Testis (tissue), 2 donors: ENCODE measurements at regions not wholly inside any gene's neighbourhood (a gene's known extent, or its start where the extent isn't known, plus 50 kb on each side); places are given as distances from the start of the nearest gene placed in this dataset.

Experiments used
- DNase-seq: peaks from one replicate; pipeline ENCODE4 v3.0.0-alpha.2; 2019
- H3K27ac ChIP-seq, 2 donors: fragments of 200-600 bp; sonication (generic); one replicate each; pipeline ENCODE4 v1.5.1; 2019
- H3K27me3 ChIP-seq: fragments of 200-600 bp; sonication (generic); one replicate; pipeline ENCODE4 v1.5.1; 2019
- H3K36me3 ChIP-seq: fragments of 200-600 bp; sonication (generic); one replicate; pipeline ENCODE4 v1.5.1; 2017; ENCODE audit warnings: low read depth; ENCODE audit errors: missing control alignments
- H3K4me1 ChIP-seq: fragments of 200-600 bp; sonication (generic); one replicate; pipeline ENCODE4 v1.5.1; 2019
- H3K4me3 ChIP-seq, 2 donors: fragments of 200-600 bp; sonication (generic); one replicate each; pipeline ENCODE4 v1.5.1; 2017 to 2019
- H3K9me3 ChIP-seq: fragments of 200-600 bp; sonication (generic); one replicate; pipeline ENCODE4 v1.5.1; 2017
- CTCF ChIP-seq, 3 experiments: fragments of 450-650 bp in 2 of 3; fragments of 200-600 bp in 1 of 3; sonication (generic) in 1 of 3; IDR thresholded peaks; one replicate each; pipeline ENCODE4 v1.5.1; 2016 to 2019; ENCODE audit warnings: antibody characterized with exemption in 3 of 3, mild to moderate bottlenecking in 2 of 3, moderate library complexity in 1 of 3
- POLR2A ChIP-seq: fragments of 450-650 bp; IDR thresholded peaks from one replicate; pipeline ENCODE4 v1.6.1; 2017; ENCODE audit warnings: antibody characterized with exemption, mild to moderate bottlenecking, moderate library complexity
- WGBS, 2 donors: methylation state at CpG; one replicate each; pipeline ENCODE4 v1.1.5; 2018; 5-methylcytosine and 5-hydroxymethylcytosine counted together
- intact Hi-C: fragments of 100-400 bp; cut with DNase I; formaldehyde crosslinking; loops from one replicate; pipeline ENCODE4 v1.15.1; 2023; ENCODE audit warnings: low total_unique reads

DNA sequence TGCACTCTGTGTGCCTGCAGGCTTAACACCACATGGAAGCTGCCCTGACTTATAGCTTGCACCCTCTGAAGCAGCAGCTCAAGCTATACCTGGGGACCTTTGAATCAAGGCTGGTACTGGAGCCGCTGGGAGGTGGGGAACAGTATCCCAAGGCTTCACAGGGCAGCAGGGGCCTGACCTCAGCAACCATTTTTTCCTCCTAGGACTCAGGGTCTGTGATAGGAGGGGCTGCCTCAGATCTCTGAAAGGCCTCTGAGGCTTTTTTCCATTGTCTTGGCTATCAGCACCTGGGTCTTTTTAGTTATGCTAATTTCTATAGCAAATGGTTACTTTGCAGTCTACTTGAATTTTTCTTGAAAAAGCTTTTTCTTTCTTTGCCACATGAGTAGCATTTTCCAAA lies 80.2 kb upstream of the OPRM1 start:
- H3K27me3 ChIP-seq: no peaks in the 10 kb centered on the region
- H3K4me1 ChIP-seq: no peaks in the 10 kb centered on the region
- WGBS, 2 donors: 100% methylated on average over 1 of the region's 1 CpG
- H3K36me3 ChIP-seq: no peaks in the 10 kb centered on the region
- TF ChIP-seq POLR2A: no peak
- no peak for TF ChIP-seq CTCF (IDR thresholded peaks at IDR 0.05)
- H3K27ac ChIP-seq: no peak overlapping the region
- no peaks in the 10 kb centered on the region for H3K9me3 ChIP-seq
- no peak for DNase-seq
- no peak overlapping the region for H3K4me3 ChIP-seq
- intact Hi-C loops: no loop called here

DNA sequence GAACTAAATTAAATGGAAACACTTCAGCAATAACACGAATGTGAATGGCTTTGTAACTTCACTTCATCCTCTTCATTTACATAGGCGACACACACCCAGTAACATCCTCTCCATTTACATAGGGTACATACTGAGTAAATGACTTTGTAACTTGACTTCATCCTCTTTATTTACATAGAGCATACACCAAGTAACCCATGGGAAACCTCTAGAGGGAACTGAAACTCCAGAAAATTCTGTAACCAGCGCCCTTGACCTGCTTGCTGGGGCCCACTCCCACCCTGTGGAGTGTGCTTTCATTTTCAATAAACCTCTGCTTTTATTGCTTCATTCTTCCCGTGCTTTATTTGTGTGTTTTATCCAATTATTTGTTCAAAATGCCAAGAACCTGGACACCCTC lies 81.6 kb upstream of the OPRM1 start:
- 69 to 77% methylated on average over 4 of the region's 4 CpGs for WGBS, 2 donors
- Histone ChIP-seq H3K4me1 (no peaks in the 10 kb centered on the region), H3K4me3 (no peak overlapping the region), H3K27ac (no peak overlapping the region), H3K9me3 (no peaks in the 10 kb centered on the region), H3K27me3 (no peaks in the 10 kb centered on the region), H3K36me3 (no peaks in the 10 kb centered on the region)
- no peak for DNase-seq
- intact Hi-C loops: no loop called here
- TF ChIP-seq POLR2A (no peak), CTCF (IDR thresholded peaks at IDR 0.05) (no peak)

DNA sequence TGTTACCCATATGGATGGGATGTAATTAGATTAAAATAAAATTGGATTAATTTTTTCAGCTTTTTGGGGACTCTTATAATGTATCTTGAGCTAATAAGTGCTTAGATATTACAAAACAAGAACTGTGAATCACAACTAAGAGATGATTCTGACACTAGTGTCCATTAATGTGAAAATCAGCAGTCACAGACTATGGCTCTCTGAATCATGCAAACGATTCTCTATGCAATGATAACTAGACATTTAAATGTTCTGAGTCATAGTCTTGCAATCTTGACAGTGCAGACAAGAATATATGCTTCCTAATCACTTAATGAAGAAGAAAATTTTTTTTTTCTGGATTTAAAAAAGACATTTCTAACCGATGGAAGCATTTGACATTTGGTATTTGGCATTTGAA lies 82.2 kb upstream of the OPRM1 start:
- Histone ChIP-seq H3K4me1 (no peaks in the 10 kb centered on the region), H3K9me3 (no peaks in the 10 kb centered on the region), H3K27me3 (no peaks in the 10 kb centered on the region), H3K4me3 (no peak overlapping the region), H3K36me3 (no peaks in the 10 kb centered on the region), H3K27ac (no peak overlapping the region)
- intact Hi-C loops: no loop called here
- TF ChIP-seq POLR2A (no peak), CTCF (IDR thresholded peaks at IDR 0.05) (no peak)
- WGBS, 2 donors: 63 to 64% methylated on average over 2 of the region's 2 CpGs
- DNase-seq: no peak

DNA sequence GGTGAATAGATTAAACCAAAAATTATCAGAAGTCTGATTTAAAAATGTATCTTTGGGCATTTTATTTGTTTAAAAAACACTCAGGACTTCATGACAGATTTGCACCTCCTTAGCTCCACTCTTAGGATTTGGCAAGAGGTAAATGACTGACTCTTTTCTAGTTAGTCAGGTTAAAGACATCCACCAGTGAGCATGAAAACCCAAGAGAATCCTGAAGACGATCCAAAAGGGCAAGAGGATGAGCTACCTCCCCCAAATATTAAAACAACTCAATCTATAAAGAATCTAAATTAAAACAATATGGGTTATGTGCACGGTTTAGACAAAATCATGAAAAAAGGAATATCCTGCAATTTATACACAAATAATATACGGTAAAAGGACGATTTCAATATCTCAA lies 89.4 kb upstream of the OPRM1 start:
- 82% methylated on average over 4 of the region's 4 CpGs for WGBS, 2 donors
- no peak overlapping the region for H3K4me3 ChIP-seq
- TF ChIP-seq CTCF (IDR thresholded peaks at IDR 0.05): no peak
- TF ChIP-seq POLR2A: no peak
- H3K4me1 ChIP-seq: no peaks in the 10 kb centered on the region
- H3K36me3 ChIP-seq: no peaks in the 10 kb centered on the region
- intact Hi-C loops: no loop called here
- H3K27ac ChIP-seq: no peak overlapping the region
- no peak for DNase-seq
- no peaks in the 10 kb centered on the region for H3K9me3 ChIP-seq
- no peaks in the 10 kb centered on the region for H3K27me3 ChIP-seq

DNA sequence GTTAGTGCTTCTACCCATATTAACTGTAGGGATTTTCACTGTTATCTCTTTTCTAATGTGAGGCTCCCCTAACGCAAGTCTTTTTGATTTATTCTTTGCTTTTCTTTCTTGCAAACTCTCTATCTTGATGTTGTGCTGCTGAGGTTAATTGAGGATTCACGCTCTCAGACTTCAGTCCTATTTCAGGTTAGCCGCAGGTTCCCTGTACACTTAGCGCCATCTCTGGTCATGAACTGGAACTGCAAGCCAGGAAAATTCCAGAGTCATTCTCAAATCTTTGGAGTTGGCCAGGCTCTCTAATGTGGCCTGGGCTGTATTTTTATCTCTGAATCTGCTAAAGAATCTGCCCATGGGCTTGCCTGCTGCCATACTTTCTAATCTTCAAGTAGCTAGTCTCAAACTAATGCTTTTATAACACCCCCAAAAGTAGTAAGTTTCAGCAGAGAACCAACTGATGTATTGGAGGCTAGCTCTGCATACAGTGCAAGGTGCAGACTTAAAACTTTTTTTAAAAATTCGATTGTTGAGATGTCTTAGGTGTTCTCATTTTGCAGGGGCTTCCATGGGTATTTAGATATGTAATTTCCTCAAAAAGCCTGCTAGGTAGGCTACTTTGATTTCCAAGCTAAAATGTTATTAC lies 91.1 kb upstream of the OPRM1 start:
- intact Hi-C loops: no loop called here
- peak; percentile 59 for DNase-seq
- Histone ChIP-seq H3K4me3 (no peak overlapping the region), H3K36me3 (no peaks in the 10 kb centered on the region), H3K27ac (no peak overlapping the region), H3K9me3 (no peaks in the 10 kb centered on the region), H3K4me1 (no peaks in the 10 kb centered on the region), H3K27me3 (no peaks in the 10 kb centered on the region)
- 8 to 13% methylated on average over 5 of the region's 5 CpGs for WGBS, 2 donors
- TF ChIP-seq CTCF (IDR thresholded peaks at IDR 0.05) (peak; percentile 76 to 96 (median 90)), POLR2A (no peak)
